Glomerular endothelial cell (primary cell): ENCODE measurements at regions not wholly inside any gene's neighbourhood (a gene's known extent, or its start where the extent isn't known, plus 50 kb on each side); places are given as distances from the start of the nearest gene placed in this dataset.

Source experiments
- DNase-seq: peaks from one replicate; pipeline ENCODE4 v3.0.0-alpha.2; 2011; ENCODE audit warnings: low read depth, low spot score; ENCODE audit errors: extremely low read depth

- DNase-seq: no peak
Observed at GRCh38 chr1:117261424-117261785, 50.7 kb upstream of the VTCN1 start.

GRCh38 chr1:117260761-117261423, 50.2 kb upstream of the VTCN1 start:
- no peak for DNase-seq
